H1 (cell line): ENCODE measurements at regions not wholly inside any gene's neighbourhood (a gene's known extent, or its start where the extent isn't known, plus 50 kb on each side); places are given as distances from the start of the nearest gene placed in this dataset.

Experiments used
- CTCF ChIA-PET: fragments of 300-600 bp; sonication (Branson Sonifier 250); formaldehyde crosslinking; loops from one replicate; lab custom pipeline; 2021; ENCODE audit not compliant: partially characterized antibody; lab: Charles Lee
- POLR2A ChIA-PET: fragments of 300-600 bp; sonication (Branson Sonifier 250); formaldehyde crosslinking; loops from one replicate; lab custom pipeline; 2021; ENCODE audit warnings: inconsistent platforms; ENCODE audit not compliant: partially characterized antibody; lab: Charles Lee
- DNase-seq, 2 experiments: peaks; one replicate each; pipeline versions ENCODE4 v3.0.0 to v3.0.0-alpha.2; 2010 to 2022; ENCODE audit warnings: low spot score in 2 of 2, low read depth in 1 of 2, mixed read lengths in 1 of 2
- FAIRE-seq: peaks from 2 replicates; lab custom pipeline; 2011; peaks lifted over from hg19 to GRCh38; lab: Jason Lieb, UNC
- H2AFZ ChIP-seq: 2 replicates; pipeline ENCODE4 v1.8.1; 2012; ENCODE audit warnings: low read length, inconsistent platforms
- H2AK5ac ChIP-seq: 2 replicates; pipeline ENCODE4 v1.6.1; 2013; ENCODE audit warnings: low read depth, low read length
- H2BK120ac ChIP-seq: replicated peaks from 2 replicates; pipeline ENCODE3; 2013; ENCODE audit warnings: low read depth, low read length, inconsistent platforms
- H2BK12ac ChIP-seq: 2 replicates; pipeline ENCODE4 v1.6.1; 2013; ENCODE audit warnings: low read depth, low read length
- H2BK15ac ChIP-seq: 2 replicates; pipeline ENCODE4 v1.6.1; 2013; ENCODE audit warnings: low read length
- H2BK20ac ChIP-seq: 2 replicates; pipeline ENCODE4 v1.6.1; 2013; ENCODE audit warnings: low read length
- H2BK5ac ChIP-seq: 2 replicates; pipeline ENCODE4 v1.6.1; 2013; ENCODE audit warnings: low read depth, low read length
- H3K14ac ChIP-seq: 2 replicates; pipeline ENCODE4 v1.6.1; 2013; ENCODE audit warnings: inconsistent platforms; ENCODE audit not compliant: insufficient read length
- H3K18ac ChIP-seq: 2 replicates; pipeline ENCODE4 v1.6.1; 2013; ENCODE audit warnings: low read length; ENCODE audit errors: extremely low read depth
- H3K23ac ChIP-seq: 2 replicates; pipeline ENCODE4 v1.6.1; 2013; ENCODE audit warnings: inconsistent platforms; ENCODE audit not compliant: insufficient read length
- H3K23me2 ChIP-seq: 2 replicates; pipeline ENCODE4 v1.6.1; 2013; ENCODE audit warnings: low read depth, low read length
- H3K27ac ChIP-seq: 2 replicates; pipeline ENCODE4 v1.6.1; 2011; ENCODE audit warnings: low read depth, low read length, inconsistent platforms
- H3K27me3 ChIP-seq, 4 experiments: replicated peaks in 1 of 4; 1 replicate in 1 of 4; 2 replicates in 3 of 4; pipeline versions ENCODE4 v1.6.1 to v1.8.1; 2011 to 2013; ENCODE audit warnings: low read length in 3 of 4, mild to moderate bottlenecking in 3 of 4, inconsistent platforms in 2 of 4, mixed read lengths in 2 of 4, moderate library complexity in 1 of 4; ENCODE audit not compliant: control insufficient read depth in 3 of 4, insufficient read depth in 3 of 4; ENCODE audit errors: extremely low read depth in 1 of 4
- H3K36me3 ChIP-seq, 4 experiments: 2 replicates each; pipeline versions ENCODE4 v1.6.1 to v1.8.1; 2011 to 2013; ENCODE audit warnings: mild to moderate bottlenecking in 4 of 4, low read length in 3 of 4, moderate library complexity in 2 of 4, control low read depth in 1 of 4, inconsistent platforms in 1 of 4; ENCODE audit not compliant: insufficient read depth in 4 of 4, control insufficient read depth in 2 of 4
- H3K4ac ChIP-seq: replicated peaks from 2 replicates; pipeline ENCODE3; 2013; ENCODE audit warnings: low read length, low read depth, mixed read lengths, inconsistent platforms; ENCODE audit not compliant: insufficient read length
- H3K4me1 ChIP-seq, 4 experiments: replicated peaks in 1 of 4; 1 replicate in 1 of 4; 2 replicates in 3 of 4; pipeline versions ENCODE4 v1.6.1 to v1.8.1; 2011 to 2013; ENCODE audit warnings: low read length in 3 of 4, inconsistent platforms in 2 of 4, mixed read lengths in 1 of 4; ENCODE audit not compliant: insufficient read depth in 4 of 4, control insufficient read depth in 3 of 4
- H3K4me2 ChIP-seq, 2 experiments: 2 replicates each; pipeline versions ENCODE4 v1.6.1 to v1.8.1; 2011 to 2013; ENCODE audit warnings: low read depth in 2 of 2, low read length in 2 of 2, control low read depth in 1 of 2, inconsistent platforms in 1 of 2, mild to moderate bottlenecking in 1 of 2; ENCODE audit not compliant: insufficient read depth in 1 of 2
- H3K4me3 ChIP-seq, 4 experiments: fragments of 200-600, 300-600 bp in 1 of 4; sonication (generic), shearing (Covaris generic), sonication (Bioruptor Twin) in 1 of 4; 2 replicates each; pipeline versions ENCODE4 v1.5.1 to v1.8.1; 2011 to 2016; ENCODE audit warnings: low read length in 4 of 4, low read depth in 3 of 4, control low read depth in 2 of 4, inconsistent platforms in 2 of 4, mild to moderate bottlenecking in 2 of 4, mixed read lengths in 1 of 4, moderate library complexity in 1 of 4; ENCODE audit not compliant: insufficient read depth in 2 of 4; ENCODE audit errors: extremely low read depth in 1 of 4
- H3K56ac ChIP-seq: replicated peaks from 2 replicates; pipeline ENCODE3; 2013; ENCODE audit warnings: low read depth, mild to moderate bottlenecking, mixed read lengths, low read length, inconsistent platforms; ENCODE audit not compliant: insufficient read length
- H3K79me1 ChIP-seq: 2 replicates; pipeline ENCODE4 v1.6.1; 2013; ENCODE audit warnings: low read depth, low read length, control low read depth
- H3K79me2 ChIP-seq, 2 experiments: 2 replicates each; pipeline versions ENCODE4 v1.6.1 to v1.8.1; 2012 to 2013; ENCODE audit warnings: low read length in 2 of 2, mild to moderate bottlenecking in 2 of 2, inconsistent platforms in 1 of 2; ENCODE audit not compliant: insufficient read depth in 2 of 2, control insufficient read depth in 1 of 2
- H3K9ac ChIP-seq, 4 experiments: replicated peaks in 1 of 4; 1 replicate in 1 of 4; 2 replicates in 3 of 4; pipeline versions ENCODE4 v1.6.1 to v1.8.1; 2011 to 2013; ENCODE audit warnings: low read depth in 3 of 4, low read length in 3 of 4, control low read depth in 2 of 4, mild to moderate bottlenecking in 2 of 4, moderate library complexity in 2 of 4, inconsistent platforms in 1 of 4; ENCODE audit errors: extremely low read depth in 1 of 4
- H3K9me3 ChIP-seq, 2 experiments: 2 replicates each; pipeline versions ENCODE4 v1.6.1 to v1.8.1; 2012 to 2013; ENCODE audit warnings: mild to moderate bottlenecking in 2 of 2, moderate library complexity in 2 of 2, control low read depth in 1 of 2, inconsistent platforms in 1 of 2, low read depth in 1 of 2, low read length in 1 of 2, mixed read lengths in 1 of 2; ENCODE audit not compliant: insufficient read depth in 2 of 2
- H4K20me1 ChIP-seq, 2 experiments: replicated peaks in 1 of 2; 2 replicates each; pipeline versions ENCODE3 to v1.8.1; 2011 to 2013; ENCODE audit warnings: inconsistent platforms in 2 of 2, low read length in 2 of 2, mild to moderate bottlenecking in 1 of 2; ENCODE audit not compliant: insufficient read depth in 2 of 2, control insufficient read depth in 1 of 2
- H4K5ac ChIP-seq: 2 replicates; pipeline ENCODE4 v1.6.1; 2013; ENCODE audit warnings: low read length, low read depth, mixed read lengths, inconsistent platforms; ENCODE audit not compliant: insufficient read length
- H4K8ac ChIP-seq: 2 replicates; pipeline ENCODE4 v1.8.0; 2013; ENCODE audit warnings: mild to moderate bottlenecking, moderate library complexity, low read length, inconsistent platforms; ENCODE audit not compliant: insufficient read depth; ENCODE audit errors: extremely low read depth
- H4K91ac ChIP-seq: replicated peaks from 2 replicates; pipeline ENCODE3; 2013; ENCODE audit warnings: low read length, mixed read lengths, inconsistent platforms; ENCODE audit not compliant: insufficient read length
- TCF12 ChIP-seq: IDR thresholded peaks from 2 replicates; pipeline ENCODE4 v1.6.1; 2011; ENCODE audit warnings: low read depth, mild to moderate bottlenecking, low read length
- WGBS, 2 experiments: shearing (Covaris generic) in 1 of 2; methylation state at CpG; one replicate each; pipeline versions ENCODE4 v1.1.6 to v1.1.7; 2013 to 2015; ENCODE audit warnings: low lambda C conversion rate in 2 of 2, mixed read lengths in 2 of 2, inconsistent platforms in 1 of 2, low coverage in 1 of 2, missing lambda C conversion rate in 1 of 2; ENCODE audit not compliant: insufficient replicate concordance in 2 of 2, insufficient coverage in 1 of 2, insufficient read length in 1 of 2; ENCODE audit errors: extremely low coverage in 1 of 2, missing lambda C conversion rate in 1 of 2; 5-methylcytosine and 5-hydroxymethylcytosine counted together

DNA sequence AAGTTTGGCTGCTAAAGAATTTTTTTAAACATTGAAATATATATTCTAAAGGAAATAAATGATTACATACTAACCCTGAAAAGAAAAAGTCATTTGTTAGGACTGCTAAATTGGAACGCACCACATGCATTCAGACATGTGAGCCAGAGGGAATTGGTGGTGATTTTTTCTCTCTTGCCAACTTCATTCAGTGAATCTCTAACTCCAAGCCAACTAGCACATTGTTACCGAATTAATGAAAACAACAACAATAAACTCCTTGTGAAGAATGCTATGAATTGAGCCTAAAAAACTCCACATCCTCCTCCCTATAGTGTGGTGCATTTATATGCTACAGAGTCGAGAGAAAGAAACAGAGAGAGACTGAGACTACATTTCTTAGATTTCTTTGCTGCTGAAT, 135.5 kb upstream of the CACNA2D1 start:
- H2BK12ac ChIP-seq: no peak overlapping the region
- H3K36me3 ChIP-seq: no peaks in the 10 kb centered on the region
- no peak overlapping the region for H2BK20ac ChIP-seq
- H4K8ac ChIP-seq: no peak overlapping the region
- H3K18ac ChIP-seq: no peak overlapping the region
- H3K4me2 ChIP-seq: no peak overlapping the region
- CTCF ChIA-PET: interaction anchor here (0.9 to 1.0 kb wide), 2 partner anchors 534 to 1079 kb away, joined by 3 read pairs; no protein-coding TSS in a partner anchor
- no peak overlapping the region for H3K4ac ChIP-seq
- no peaks in the 10 kb centered on the region for H3K79me1 ChIP-seq
- 82% methylated on average over 3 of the region's 3 CpGs; no CpG with 5 or more reads in 1 of the 2 experiments for WGBS, 2 experiments
- no peaks in the 10 kb centered on the region for H3K4me1 ChIP-seq
- no peaks in the 10 kb centered on the region for H3K23me2 ChIP-seq
- H3K23ac ChIP-seq: no peak overlapping the region
- H3K27ac ChIP-seq: no peak overlapping the region
- no peaks in the 10 kb centered on the region for H3K79me2 ChIP-seq
- FAIRE-seq: no peak
- H4K20me1 ChIP-seq: no peaks in the 10 kb centered on the region
- H3K9me3 ChIP-seq: no peaks in the 10 kb centered on the region
- POLR2A ChIA-PET: no interaction called here
- no peak overlapping the region for H3K9ac ChIP-seq
- no peak overlapping the region for H3K56ac ChIP-seq
- DNase-seq: no peak
- no peak overlapping the region for H4K91ac ChIP-seq
- TF ChIP-seq TCF12: no peak
- no peak overlapping the region for H3K4me3 ChIP-seq
- H4K5ac ChIP-seq: no peak overlapping the region
- no peak overlapping the region for H2BK15ac ChIP-seq
- H3K27me3 ChIP-seq: no peaks in the 10 kb centered on the region
- H3K14ac ChIP-seq: no peak overlapping the region
- no peak overlapping the region for H2BK5ac ChIP-seq
- no peak overlapping the region for H2BK120ac ChIP-seq
- no peak overlapping the region for H2AFZ ChIP-seq
- H2AK5ac ChIP-seq: no peak overlapping the region
